GM21576 (cell line): ENCODE measurements at regions not wholly inside any gene's neighbourhood (a gene's known extent, or its start where the extent isn't known, plus 50 kb on each side); places are given as distances from the start of the nearest gene placed in this dataset.
"Not testable (repeated sequence)": the region's sequence is repeated elsewhere in the genome, so short reads cannot be mapped to it uniquely, and the experiment has no call there.

Experiments used
- ATAC-seq: cut with Tn5 transposase; IDR thresholded peaks from one replicate; pipeline ENCODE4 v1.9.1; 2021; ENCODE audit warnings: mild to moderate bottlenecking, moderate library complexity; ENCODE audit not compliant: unreplicated experiment

GRCh38 chr12:58615047-58615446, 305.3 kb downstream of the LRIG3 start:
- no peak for ATAC-seq

GRCh38 chr12:58615576-58615975, 304.7 kb downstream of the LRIG3 start:
- no peak for ATAC-seq

- ATAC-seq, result no peak
Measured at GRCh38 chr12:58616618-58617017, 303.7 kb downstream of the LRIG3 start.

GRCh38 chr12:58621126-58621525, 299.2 kb downstream of the LRIG3 start:
- no peak for ATAC-seq

- no peak for ATAC-seq
Measured at GRCh38 chr12:58629376-58629775, 290.9 kb downstream of the LRIG3 start.

- ATAC-seq, result no peak
Measured at GRCh38 chr12:58633479-58633878, 286.8 kb downstream of the LRIG3 start.

GRCh38 chr12:58639318-58639934, 280.9 kb downstream of the LRIG3 start:
- no peak for ATAC-seq

GRCh38 chr12:58640314-58640713, 280.0 kb downstream of the LRIG3 start:
- ATAC-seq, result no peak

GRCh38 chr12:58645946-58646345, 274.4 kb downstream of the LRIG3 start:
- ATAC-seq, result no peak

GRCh38 chr12:58647495-58647894, 272.8 kb downstream of the LRIG3 start:
- ATAC-seq, result no peak

- ATAC-seq, result no peak
Measured at GRCh38 chr12:58648176-58648575, 272.1 kb downstream of the LRIG3 start.

GRCh38 chr12:58651850-58652249, 268.5 kb downstream of the LRIG3 start:
- no peak for ATAC-seq

GRCh38 chr12:58654021-58654420, 266.3 kb downstream of the LRIG3 start:
- no peak for ATAC-seq

GRCh38 chr12:58655375-58655774, 264.9 kb downstream of the LRIG3 start:
- no peak for ATAC-seq

- no peak for ATAC-seq
Measured at GRCh38 chr12:58656254-58657009, 263.9 kb downstream of the LRIG3 start.

GRCh38 chr12:58657190-58657589, 263.1 kb downstream of the LRIG3 start:
- ATAC-seq, result no peak

GRCh38 chr12:58665375-58665774, 254.9 kb downstream of the LRIG3 start:
- ATAC-seq, result no peak

GRCh38 chr12:58668233-58668632, 252.1 kb downstream of the LRIG3 start:
- no peak for ATAC-seq

- ATAC-seq, result no peak
Measured at GRCh38 chr12:58668871-58669270, 251.4 kb downstream of the LRIG3 start.

- no peak for ATAC-seq
Measured at GRCh38 chr12:58670623-58671022, 249.7 kb downstream of the LRIG3 start.

GRCh38 chr12:58671196-58671595, 249.1 kb downstream of the LRIG3 start:
- no peak for ATAC-seq

- ATAC-seq, result no peak
Measured at GRCh38 chr12:58673021-58673420, 247.3 kb downstream of the LRIG3 start.

GRCh38 chr12:58677833-58678232, 242.5 kb downstream of the LRIG3 start:
- not testable (repeated sequence) for ATAC-seq
